Activated T-helper 2 cell treated with anti-CD3 and anti-CD28 coated beads, Interferon-gamma antibody, Interleukin-2, Interleukin-4, amounts not matched to agents 10 μg/mL and 5 μg/mL and 100 μg/mL, durations not matched to agents 14 hours and 24 hours and 36 hours (primary cell): ENCODE measurements at regions not wholly inside any gene's neighbourhood (a gene's known extent, or its start where the extent isn't known, plus 50 kb on each side); places are given as distances from the start of the nearest gene placed in this dataset.

Experiments
- DNase-seq: peaks from one replicate; pipeline ENCODE4 v3.0.0; 2021; ENCODE audit warnings: low spot score
- H3K27ac Mint-ChIP-seq: one replicate; pipeline ENCODE4 v1.8.0; 2021; ENCODE audit warnings: mixed read lengths
- H3K27me3 Mint-ChIP-seq: one replicate; pipeline ENCODE4 v1.8.0; 2021; ENCODE audit warnings: low read depth, mixed read lengths
- H3K36me3 Mint-ChIP-seq: one replicate; pipeline ENCODE4 v1.8.0; 2021; ENCODE audit warnings: low read depth, mixed read lengths
- H3K4me1 Mint-ChIP-seq: one replicate; pipeline ENCODE4 v1.8.0; 2021; ENCODE audit warnings: low read depth, mixed read lengths
- H3K4me3 Mint-ChIP-seq: one replicate; pipeline ENCODE4 v1.8.0; 2021; ENCODE audit warnings: low read depth, mild to moderate bottlenecking, moderate library complexity, mixed read lengths
- H3K9me3 Mint-ChIP-seq: one replicate; pipeline ENCODE4 v1.8.0; 2021; ENCODE audit warnings: mixed read lengths
- intact Hi-C: fragments of 100-400 bp; cut with micrococcal nuclease; formaldehyde crosslinking; loops from one replicate; pipeline ENCODE4 v1.15.1; 2023

GRCh38 chrX:43562372-43562771, 93.7 kb upstream of the MAOA start:
- H3K27ac Mint-ChIP-seq = no peak overlapping the region
- no peak overlapping the region for H3K4me3 Mint-ChIP-seq
- H3K4me1 Mint-ChIP-seq = peaks cover 22% of the 10 kb centered on the region
- DNase-seq = no peak
- no peaks in the 10 kb centered on the region for H3K9me3 Mint-ChIP-seq
- H3K27me3 Mint-ChIP-seq = no peaks in the 10 kb centered on the region
- intact Hi-C loops = loop anchor here (5.0 to 10.0 kb wide), 2 partner anchors 95 to 392 kb away; partner anchors contain the start of gene MAOA
- peaks cover 11% of the 10 kb centered on the region for H3K36me3 Mint-ChIP-seq

GRCh38 chrX:43564953-43565352, 91.1 kb upstream of the MAOA start:
- intact Hi-C loops = loop anchor here (5.0 to 10.0 kb wide), 2 partner anchors 92 to 390 kb away; partner anchors contain the start of gene MAOA
- Mint-ChIP-seq H3K4me3 (no peak overlapping the region), H3K36me3 (peaks cover 11% of the 10 kb centered on the region), H3K4me1 (peaks cover 14% of the 10 kb centered on the region), H3K27ac (no peak overlapping the region), H3K27me3 (no peaks in the 10 kb centered on the region), H3K9me3 (no peaks in the 10 kb centered on the region)
- DNase-seq = no peak

- Mint-ChIP-seq H3K4me3 (no peak overlapping the region), H3K27me3 (no peaks in the 10 kb centered on the region), H3K9me3 (no peaks in the 10 kb centered on the region), H3K27ac (no peak overlapping the region), H3K36me3 (peaks cover 11% of the 10 kb centered on the region), H3K4me1 (peaks cover 7% of the 10 kb centered on the region)
- no peak for DNase-seq
- intact Hi-C loops = loop anchor here (10.0 kb wide), 1 partner anchor 389 kb away; no protein-coding TSS in a partner anchor
Observed at GRCh38 chrX:43566170-43566569, 89.9 kb upstream of the MAOA start.

GRCh38 chrX:43573441-43574015, 82.6 kb upstream of the MAOA start:
- Mint-ChIP-seq H3K4me1 (peaks cover 5% of the 10 kb centered on the region), H3K4me3 (no peak overlapping the region), H3K27ac (no peak overlapping the region), H3K27me3 (no peaks in the 10 kb centered on the region), H3K36me3 (no peaks in the 10 kb centered on the region), H3K9me3 (no peaks in the 10 kb centered on the region)
- intact Hi-C loops = no loop called here
- DNase-seq = no peak

GRCh38 chrX:43580621-43581020, 75.5 kb upstream of the MAOA start:
- no peaks in the 10 kb centered on the region for H3K27me3 Mint-ChIP-seq
- no peaks in the 10 kb centered on the region for H3K9me3 Mint-ChIP-seq
- H3K4me3 Mint-ChIP-seq = no peak overlapping the region
- H3K27ac Mint-ChIP-seq = no peak overlapping the region
- no peak for DNase-seq
- H3K36me3 Mint-ChIP-seq = no peaks in the 10 kb centered on the region
- intact Hi-C loops = no loop called here
- peaks cover 13% of the 10 kb centered on the region for H3K4me1 Mint-ChIP-seq

- H3K36me3 Mint-ChIP-seq = no peaks in the 10 kb centered on the region
- H3K27ac Mint-ChIP-seq = no peak overlapping the region
- H3K27me3 Mint-ChIP-seq = no peaks in the 10 kb centered on the region
- no peak overlapping the region for H3K4me3 Mint-ChIP-seq
- H3K9me3 Mint-ChIP-seq = no peaks in the 10 kb centered on the region
- DNase-seq = no peak
- intact Hi-C loops = no loop called here
- H3K4me1 Mint-ChIP-seq = peaks cover 13% of the 10 kb centered on the region
Observed at GRCh38 chrX:43581167-43581566, 74.9 kb upstream of the MAOA start.

- peaks cover 14% of the 10 kb centered on the region for H3K4me1 Mint-ChIP-seq
- DNase-seq = no peak
- H3K27ac Mint-ChIP-seq = no peak overlapping the region
- no peak overlapping the region for H3K4me3 Mint-ChIP-seq
- H3K9me3 Mint-ChIP-seq = no peaks in the 10 kb centered on the region
- no peaks in the 10 kb centered on the region for H3K27me3 Mint-ChIP-seq
- intact Hi-C loops = no loop called here
- no peaks in the 10 kb centered on the region for H3K36me3 Mint-ChIP-seq
Observed at GRCh38 chrX:43581888-43582539, 74.1 kb upstream of the MAOA start.

- H3K9me3 Mint-ChIP-seq = no peaks in the 10 kb centered on the region
- DNase-seq = no peak
- no peak overlapping the region for H3K27ac Mint-ChIP-seq
- peaks cover 12% of the 10 kb centered on the region for H3K4me1 Mint-ChIP-seq
- H3K4me3 Mint-ChIP-seq = no peak overlapping the region
- no peaks in the 10 kb centered on the region for H3K27me3 Mint-ChIP-seq
- H3K36me3 Mint-ChIP-seq = no peaks in the 10 kb centered on the region
- intact Hi-C loops = no loop called here
Observed at GRCh38 chrX:43582540-43582913, 73.6 kb upstream of the MAOA start.

GRCh38 chrX:43585922-43586321, 70.2 kb upstream of the MAOA start:
- Mint-ChIP-seq H3K27me3 (no peaks in the 10 kb centered on the region), H3K27ac (no peak overlapping the region), H3K36me3 (no peaks in the 10 kb centered on the region), H3K4me1 (peaks cover 9% of the 10 kb centered on the region), H3K9me3 (no peaks in the 10 kb centered on the region), H3K4me3 (no peak overlapping the region)
- DNase-seq = no peak
- intact Hi-C loops = no loop called here

- intact Hi-C loops = no loop called here
- Mint-ChIP-seq H3K36me3 (no peaks in the 10 kb centered on the region), H3K4me3 (no peak overlapping the region), H3K27ac (no peak overlapping the region), H3K9me3 (peaks cover 3% of the 10 kb centered on the region), H3K27me3 (no peaks in the 10 kb centered on the region), H3K4me1 (peaks cover 8% of the 10 kb centered on the region)
- no peak for DNase-seq
Observed at GRCh38 chrX:43586830-43587229, 69.3 kb upstream of the MAOA start.

GRCh38 chrX:43589735-43590134, 66.4 kb upstream of the MAOA start:
- no peaks in the 10 kb centered on the region for H3K36me3 Mint-ChIP-seq
- no peak for DNase-seq
- H3K27ac Mint-ChIP-seq = peak overlapping the region; percentile 63
- no peaks in the 10 kb centered on the region for H3K27me3 Mint-ChIP-seq
- no peak overlapping the region for H3K4me3 Mint-ChIP-seq
- intact Hi-C loops = loop anchor here (1.0 kb wide), 1 partner anchor 55 kb away; no protein-coding TSS in a partner anchor
- peaks cover 3% of the 10 kb centered on the region for H3K9me3 Mint-ChIP-seq
- peaks cover 8% of the 10 kb centered on the region for H3K4me1 Mint-ChIP-seq

GRCh38 chrX:43590150-43590549, 65.9 kb upstream of the MAOA start:
- no peaks in the 10 kb centered on the region for H3K27me3 Mint-ChIP-seq
- peaks cover 8% of the 10 kb centered on the region for H3K4me1 Mint-ChIP-seq
- H3K36me3 Mint-ChIP-seq = no peaks in the 10 kb centered on the region
- peak overlapping the region; percentile 63 for H3K27ac Mint-ChIP-seq
- no peak overlapping the region for H3K4me3 Mint-ChIP-seq
- intact Hi-C loops = loop anchor here (1.0 kb wide), 1 partner anchor 54 kb away; no protein-coding TSS in a partner anchor
- DNase-seq = no peak
- H3K9me3 Mint-ChIP-seq = peaks cover 3% of the 10 kb centered on the region

GRCh38 chrX:43592597-43592996, 63.5 kb upstream of the MAOA start:
- peaks cover 10% of the 10 kb centered on the region for H3K4me1 Mint-ChIP-seq
- H3K9me3 Mint-ChIP-seq = peaks cover 3% of the 10 kb centered on the region
- peaks cover 5% of the 10 kb centered on the region for H3K36me3 Mint-ChIP-seq
- H3K27ac Mint-ChIP-seq = no peak overlapping the region
- H3K4me3 Mint-ChIP-seq = no peak overlapping the region
- no peak for DNase-seq
- no peaks in the 10 kb centered on the region for H3K27me3 Mint-ChIP-seq
- intact Hi-C loops = no loop called here
